GM23338 (cell line): ENCODE measurements at regions not wholly inside any gene's neighbourhood (a gene's known extent, or its start where the extent isn't known, plus 50 kb on each side); places are given as distances from the start of the nearest gene placed in this dataset.

Experiments
- ATAC-seq: fragments of 200-7000 bp; cut with Tn5 transposase; 3 replicates; pipeline ENCODE4 v1.9.1; 2020
- DNase-seq: peaks from one replicate; pipeline ENCODE4 v3.0.0-alpha.2; 2015; ENCODE audit warnings: low spot score
- H2AFZ ChIP-seq: fragments of 200-600 bp; sonication (generic); 2 replicates; pipeline ENCODE4 v1.8.0; 2016; ENCODE audit warnings: antibody characterized with exemption, mild to moderate bottlenecking, moderate library complexity
- H3F3A ChIP-seq: fragments of 200-600 bp; sonication (generic); replicated peaks from 2 replicates; pipeline ENCODE4 v1.8.0; 2017; ENCODE audit warnings: antibody characterized with exemption, mixed run types, low read depth
- H3K27ac ChIP-seq: fragments of 200-600 bp; sonication (generic); 2 replicates; pipeline ENCODE4 v1.6.1; 2016; ENCODE audit warnings: low read depth
- H3K27me3 ChIP-seq: fragments of 200-600 bp; sonication (generic); 2 replicates; pipeline ENCODE4 v1.8.0; 2016; ENCODE audit warnings: mild to moderate bottlenecking, mixed run types, moderate library complexity; ENCODE audit not compliant: insufficient read depth
- H3K36me3 ChIP-seq: fragments of 200-600 bp; sonication (generic); 2 replicates; pipeline ENCODE4 v1.8.0; 2016; ENCODE audit warnings: mild to moderate bottlenecking; ENCODE audit not compliant: insufficient read depth
- H3K4me1 ChIP-seq: fragments of 200-600 bp; sonication (generic); 2 replicates; pipeline ENCODE4 v1.8.0; 2016; ENCODE audit warnings: mild to moderate bottlenecking, moderate library complexity; ENCODE audit not compliant: insufficient read depth
- H3K4me2 ChIP-seq: fragments of 200-600 bp; sonication (generic); 2 replicates; pipeline ENCODE4 v1.7.1; 2017; ENCODE audit warnings: mixed run types
- H3K4me3 ChIP-seq: fragments of 200-600 bp; sonication (generic); 2 replicates; pipeline ENCODE4 v1.6.1; 2016; ENCODE audit warnings: mixed run types
- H3K79me2 ChIP-seq: fragments of 200-600 bp; sonication (generic); replicated peaks from 2 replicates; pipeline ENCODE4 v1.8.0; 2017; ENCODE audit warnings: mild to moderate bottlenecking; ENCODE audit not compliant: insufficient read depth
- H3K9me2 ChIP-seq: fragments of 200-600 bp; sonication (generic); 2 replicates; pipeline ENCODE4 v1.8.0; 2017; ENCODE audit not compliant: insufficient read depth
- H4K20me1 ChIP-seq: fragments of 200-600 bp; sonication (generic); replicated peaks from 2 replicates; pipeline ENCODE4 v1.8.0; 2017; ENCODE audit warnings: mild to moderate bottlenecking; ENCODE audit not compliant: insufficient read depth
- H3K27ac Mint-ChIP-seq: 2 replicates; pipeline ENCODE4 v1.8.0; 2020; ENCODE audit warnings: inconsistent platforms, mild to moderate bottlenecking, moderate library complexity, mixed read lengths
- H3K27me3 Mint-ChIP-seq: 3 replicates; pipeline ENCODE4 v1.8.0; 2022; ENCODE audit warnings: low read depth, mild to moderate bottlenecking, moderate library complexity, mixed read lengths, inconsistent platforms; ENCODE audit not compliant: insufficient read depth, poor library complexity
- H3K36me3 Mint-ChIP-seq: 3 replicates; pipeline ENCODE4 v1.8.0; 2021; ENCODE audit warnings: low read depth, mild to moderate bottlenecking, inconsistent platforms, moderate library complexity, mixed read lengths
- H3K4me1 Mint-ChIP-seq: 3 replicates; pipeline ENCODE4 v1.8.0; 2020; ENCODE audit warnings: mild to moderate bottlenecking, inconsistent platforms, mixed read lengths
- H3K4me3 Mint-ChIP-seq: 3 replicates; pipeline ENCODE4 v1.8.0; 2021; ENCODE audit warnings: moderate library complexity, mild to moderate bottlenecking, inconsistent platforms, mixed read lengths
- H3K9me3 Mint-ChIP-seq: 3 replicates; pipeline ENCODE4 v1.8.0; 2020; ENCODE audit warnings: moderate library complexity, mild to moderate bottlenecking, inconsistent platforms, mixed read lengths
- CREB1 ChIP-seq: fragments of 250-450 bp; sonication (Bioruptor Pico); IDR thresholded peaks from 2 replicates; pipeline ENCODE4 v1.5.0; 2020; ENCODE audit warnings: low read depth, mild to moderate bottlenecking, moderate library complexity
- CTCF ChIP-seq, 2 experiments: fragments of 200-600 bp in 1 of 2; sonication (generic) in 1 of 2; conservative IDR thresholded peaks; 2 replicates each; pipeline versions ENCODE4 v1.5.1 to v1.6.1; 2016 to 2017; ENCODE audit warnings: antibody characterized with exemption in 2 of 2, low read depth in 2 of 2, mild to moderate bottlenecking in 2 of 2, moderate library complexity in 1 of 2
- EZH2 ChIP-seq: fragments of 200-600 bp; sonication (generic); IDR thresholded peaks from one replicate; pipeline ENCODE4 v1.8.0; 2017; ENCODE audit warnings: antibody characterized with exemption, mild to moderate bottlenecking, low read depth; ENCODE audit not compliant: unreplicated experiment
- EZH2phosphoT487 ChIP-seq: fragments of 200-600 bp; sonication (generic); IDR thresholded peaks from one replicate; pipeline ENCODE4 v1.8.1; 2018; ENCODE audit warnings: antibody characterized with exemption; ENCODE audit not compliant: unreplicated experiment
- JUNB ChIP-seq: IDR thresholded peaks from one replicate; pipeline ENCODE4 v1.6.1; 2016; ENCODE audit warnings: antibody characterized with exemption; ENCODE audit not compliant: unreplicated experiment
- NANOG ChIP-seq: IDR thresholded peaks from 2 replicates; pipeline ENCODE4 v1.6.1; 2016; ENCODE audit warnings: antibody characterized with exemption, borderline replicate concordance
- POLR2AphosphoS5 ChIP-seq: IDR thresholded peaks from 2 replicates; pipeline ENCODE4 v1.6.1; 2016; ENCODE audit warnings: antibody characterized with exemption, low read depth
- REST ChIP-seq: IDR thresholded peaks from one replicate; pipeline ENCODE4 v1.6.1; 2018; ENCODE audit warnings: antibody characterized with exemption; ENCODE audit not compliant: unreplicated experiment
- STAT1 ChIP-seq: IDR thresholded peaks from one replicate; pipeline ENCODE4 v1.6.1; 2016; ENCODE audit warnings: antibody characterized with exemption; ENCODE audit not compliant: unreplicated experiment
- ZNF114 ChIP-seq: fragments of 250-450 bp; sonication (Bioruptor Pico); IDR thresholded peaks from 2 replicates; pipeline ENCODE4 v1.5.0; 2020; ENCODE audit warnings: mild to moderate bottlenecking, moderate library complexity
- ZNF331 ChIP-seq: fragments of 250-450 bp; sonication (Bioruptor Pico); IDR thresholded peaks from 2 replicates; pipeline ENCODE4 v1.5.0; 2020; ENCODE audit warnings: low read depth, mild to moderate bottlenecking, moderate library complexity
- ZNF462 ChIP-seq: fragments of 250-450 bp; sonication (Bioruptor Pico); IDR thresholded peaks from 2 replicates; pipeline ENCODE4 v1.5.0; 2020; ENCODE audit warnings: mild to moderate bottlenecking, moderate library complexity
- TF ChIP-seq, protein P1 (sequence below): IDR thresholded peaks from 2 replicates; pipeline ENCODE4 v1.6.1; 2016; ENCODE audit warnings: antibody characterized with exemption

- no peak overlapping the region for H3K4me2 ChIP-seq
- no peaks in the 10 kb centered on the region for H3K36me3 ChIP-seq
- no peaks in the 10 kb centered on the region for H3K4me1 ChIP-seq
- H3K79me2 ChIP-seq: no peaks in the 10 kb centered on the region
- no peaks in the 10 kb centered on the region for H4K20me1 ChIP-seq
- H2AFZ ChIP-seq: no peak overlapping the region
- no peaks in the 10 kb centered on the region for H3K4me1 Mint-ChIP-seq
- H3K9me3 Mint-ChIP-seq: no peaks in the 10 kb centered on the region
- no peak overlapping the region for H3K4me3 Mint-ChIP-seq
- TF ChIP-seq CREB1 (CRISPR knock-in tag): no peak
- no peak for TF ChIP-seq REST
- no peak for TF ChIP-seq NANOG
- TF ChIP-seq JUNB: no peak
- no peak for TF ChIP-seq CTCF (conservative IDR thresholded peaks at IDR 0.05; ENCODE audit: low read depth in 2 of 2)
- TF ChIP-seq POLR2AphosphoS5: no peak
- no peak for TF ChIP-seq ZNF331 (CRISPR knock-in tag)
- TF ChIP-seq EZH2phosphoT487: no peak
- no peak for TF ChIP-seq STAT1
- no peak for TF ChIP-seq EZH2
- TF ChIP-seq, protein P1, sequence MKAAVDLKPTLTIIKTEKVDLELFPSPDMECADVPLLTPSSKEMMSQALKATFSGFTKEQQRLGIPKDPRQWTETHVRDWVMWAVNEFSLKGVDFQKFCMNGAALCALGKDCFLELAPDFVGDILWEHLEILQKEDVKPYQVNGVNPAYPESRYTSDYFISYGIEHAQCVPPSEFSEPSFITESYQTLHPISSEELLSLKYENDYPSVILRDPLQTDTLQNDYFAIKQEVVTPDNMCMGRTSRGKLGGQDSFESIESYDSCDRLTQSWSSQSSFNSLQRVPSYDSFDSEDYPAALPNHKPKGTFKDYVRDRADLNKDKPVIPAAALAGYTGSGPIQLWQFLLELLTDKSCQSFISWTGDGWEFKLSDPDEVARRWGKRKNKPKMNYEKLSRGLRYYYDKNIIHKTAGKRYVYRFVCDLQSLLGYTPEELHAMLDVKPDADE: no peak
- no peak for TF ChIP-seq ZNF462 (CRISPR knock-in tag)
- TF ChIP-seq ZNF114 (CRISPR knock-in tag): no peak
- DNase-seq (no peak), ATAC-seq (no peak)
- no peak overlapping the region for H3K27ac Mint-ChIP-seq
- H3K9me2 ChIP-seq: peaks cover 4% of the 10 kb centered on the region; the same call in 1 of the 2 replicates
- H3K4me3 ChIP-seq: no peak overlapping the region
- H3K27me3 Mint-ChIP-seq: no peaks in the 10 kb centered on the region
- no peaks in the 10 kb centered on the region for H3K27me3 ChIP-seq
- H3K27ac ChIP-seq: no peak overlapping the region
- no peaks in the 10 kb centered on the region for H3F3A ChIP-seq
- no peaks in the 10 kb centered on the region for H3K36me3 Mint-ChIP-seq
These were observed 780.5 kb upstream of the FAM98A start for GRCh38 chr2:34379586-34379985.
